ENCODE measurements at regions not wholly inside any gene's neighbourhood (a gene's known extent, or its start where the extent isn't known, plus 50 kb on each side); places are given as distances from the start of the nearest gene placed in this dataset.
A peak's percentile ranks its signal among the peaks of the same experiment; 100 is the strongest.

- 45 to 50% methylated on average over 2 of the region's 2 CpGs for WGBS, 2 donors
- Histone ChIP-seq H3K4me3 (no peak overlapping the region), H3K4me1 (no peaks in the 10 kb centered on the region), H3K9me3 (no peaks in the 10 kb centered on the region), H3K27me3 (no peaks in the 10 kb centered on the region), H3K27ac (no peak overlapping the region), H3K36me3 (no peaks in the 10 kb centered on the region)
- no peak for DNase-seq
- TF ChIP-seq POLR2A (IDR thresholded peaks at IDR 0.05) (no peak), CTCF (IDR thresholded peaks at IDR 0.05) (no peak)
- intact Hi-C loops (cut with DNase I) = no loop called here
Measured at GRCh38 chr10:43890124-43890523, 241.4 kb upstream of the ZNF32 start.

- H3K27ac ChIP-seq = no peak overlapping the region
- no peaks in the 10 kb centered on the region for H3K27me3 ChIP-seq
- DNase-seq = no peak
- WGBS, 2 donors = 39 to 50% methylated on average over 3 of the region's 3 CpGs
- no peak for TF ChIP-seq POLR2A (IDR thresholded peaks at IDR 0.05)
- no peaks in the 10 kb centered on the region for H3K36me3 ChIP-seq
- H3K9me3 ChIP-seq = no peaks in the 10 kb centered on the region
- intact Hi-C loops (cut with DNase I) = no loop called here
- H3K4me3 ChIP-seq = no peak overlapping the region
- H3K4me1 ChIP-seq = no peaks in the 10 kb centered on the region
Measured at GRCh38 chr10:43888586-43888985, 239.9 kb upstream of the ZNF32 start.

GRCh38 chr10:43885842-43886241 is 237.2 kb upstream of the ZNF32 start:
- H3K4me1 ChIP-seq = no peaks in the 10 kb centered on the region
- no peaks in the 10 kb centered on the region for H3K27me3 ChIP-seq
- no peak overlapping the region for H3K27ac ChIP-seq
- no peak overlapping the region for H3K4me3 ChIP-seq
- intact Hi-C loops (cut with DNase I) = no loop called here
- no peak for DNase-seq
- H3K36me3 ChIP-seq = no peaks in the 10 kb centered on the region
- H3K9me3 ChIP-seq = no peaks in the 10 kb centered on the region
- TF ChIP-seq CTCF (IDR thresholded peaks at IDR 0.05) (peak in 1 of 6 experiments; percentile 7), POLR2A (IDR thresholded peaks at IDR 0.05) (no peak)
- 72 to 94% methylated on average over 2 of the region's 2 CpGs for WGBS, 2 donors

GRCh38 chr10:43885252-43885651 is 236.6 kb upstream of the ZNF32 start:
- TF ChIP-seq CTCF (IDR thresholded peaks at IDR 0.05) (no peak), POLR2A (IDR thresholded peaks at IDR 0.05) (no peak)
- WGBS, 2 donors = 71 to 90% methylated on average over 1 to 5 of the region's 5 CpGs
- Histone ChIP-seq H3K36me3 (no peaks in the 10 kb centered on the region), H3K27ac (no peak overlapping the region), H3K4me3 (no peak overlapping the region), H3K9me3 (no peaks in the 10 kb centered on the region), H3K27me3 (no peaks in the 10 kb centered on the region), H3K4me1 (no peaks in the 10 kb centered on the region)
- intact Hi-C loops (cut with DNase I) = no loop called here
- no peak for DNase-seq

- H3K9me3 ChIP-seq = no peaks in the 10 kb centered on the region
- no peaks in the 10 kb centered on the region for H3K36me3 ChIP-seq
Measured at GRCh38 chr10:43884501-43885105, 235.9 kb upstream of the ZNF32 start.

More at GRCh38 chr10:43884501-43885105, 235.9 kb upstream of the ZNF32 start:
- DNase-seq = no peak
- Histone ChIP-seq H3K4me3 (no peak overlapping the region), H3K27ac (no peak overlapping the region), H3K4me1 (no peaks in the 10 kb centered on the region), H3K27me3 (no peaks in the 10 kb centered on the region)
- no peak for TF ChIP-seq POLR2A (IDR thresholded peaks at IDR 0.05)
- no peak for TF ChIP-seq CTCF (IDR thresholded peaks at IDR 0.05)
- WGBS, 2 donors = 72 to 73% methylated on average over 7 of the region's 8 CpGs
- intact Hi-C loops (cut with DNase I) = no loop called here
